ENCODE measurements at regions not wholly inside any gene's neighbourhood (a gene's known extent, or its start where the extent isn't known, plus 50 kb on each side); places are given as distances from the start of the nearest gene placed in this dataset.

DNA sequence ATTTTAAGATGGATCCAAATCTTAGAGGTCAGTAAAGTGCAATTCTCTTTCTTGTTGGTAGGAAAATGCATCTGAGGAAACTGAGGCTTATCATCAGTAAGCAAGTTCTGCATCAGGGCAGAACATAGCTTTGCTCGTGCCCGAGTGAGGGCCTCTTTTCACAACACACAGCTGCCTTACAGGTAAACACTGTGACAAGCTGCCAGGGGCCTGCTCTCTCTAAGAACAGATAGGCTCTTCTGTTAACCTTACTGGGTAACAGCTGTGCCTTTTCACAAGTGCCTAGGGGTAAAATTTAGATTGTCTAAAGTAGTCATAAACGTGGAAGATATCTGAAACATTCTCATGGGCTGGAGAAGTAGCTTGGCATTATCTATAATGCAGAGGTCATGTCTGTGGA is 118.1 kb downstream of the C3orf38 start:
- H3K9me3 ChIP-seq (replicated peaks; ENCODE audit: insufficient read depth, low read length): no peaks in the 10 kb centered on the region
- H3K27me3 ChIP-seq (replicated peaks; ENCODE audit: insufficient read depth, low read length): no peaks in the 10 kb centered on the region
- H3K79me2 ChIP-seq (ENCODE audit: low read length): no peaks in the 10 kb centered on the region
- no peak overlapping the region for H3K27ac ChIP-seq (ENCODE audit: low read length)
- no peak for TF ChIP-seq EZH2phosphoT487 (IDR thresholded peaks at IDR 0.05; ENCODE audit: low read length)
- no peak for TF ChIP-seq EZH2 (optimal IDR thresholded peaks at IDR 0.05; ENCODE audit: low read depth, low read length)
- TF ChIP-seq, protein P1, sequence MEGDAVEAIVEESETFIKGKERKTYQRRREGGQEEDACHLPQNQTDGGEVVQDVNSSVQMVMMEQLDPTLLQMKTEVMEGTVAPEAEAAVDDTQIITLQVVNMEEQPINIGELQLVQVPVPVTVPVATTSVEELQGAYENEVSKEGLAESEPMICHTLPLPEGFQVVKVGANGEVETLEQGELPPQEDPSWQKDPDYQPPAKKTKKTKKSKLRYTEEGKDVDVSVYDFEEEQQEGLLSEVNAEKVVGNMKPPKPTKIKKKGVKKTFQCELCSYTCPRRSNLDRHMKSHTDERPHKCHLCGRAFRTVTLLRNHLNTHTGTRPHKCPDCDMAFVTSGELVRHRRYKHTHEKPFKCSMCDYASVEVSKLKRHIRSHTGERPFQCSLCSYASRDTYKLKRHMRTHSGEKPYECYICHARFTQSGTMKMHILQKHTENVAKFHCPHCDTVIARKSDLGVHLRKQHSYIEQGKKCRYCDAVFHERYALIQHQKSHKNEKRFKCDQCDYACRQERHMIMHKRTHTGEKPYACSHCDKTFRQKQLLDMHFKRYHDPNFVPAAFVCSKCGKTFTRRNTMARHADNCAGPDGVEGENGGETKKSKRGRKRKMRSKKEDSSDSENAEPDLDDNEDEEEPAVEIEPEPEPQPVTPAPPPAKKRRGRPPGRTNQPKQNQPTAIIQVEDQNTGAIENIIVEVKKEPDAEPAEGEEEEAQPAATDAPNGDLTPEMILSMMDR (IDR thresholded peaks at IDR 0.05; ENCODE audit: low read length): no peak
- no peaks in the 10 kb centered on the region for H3K9me2 ChIP-seq (replicated peaks; ENCODE audit: insufficient read depth, low read length)
- no peak overlapping the region for H2AFZ ChIP-seq (ENCODE audit: low read length)
- H3K4me1 ChIP-seq (ENCODE audit: low read length): no peaks in the 10 kb centered on the region
- no peak for DNase-seq
- no peak overlapping the region for H3K4me2 ChIP-seq (ENCODE audit: low read depth, low read length)
- no peak overlapping the region for H3K4me3 ChIP-seq (ENCODE audit: low read length)
- no peaks in the 10 kb centered on the region for H4K20me1 ChIP-seq (ENCODE audit: insufficient read depth, low read length)
- no peak overlapping the region for H3K9ac ChIP-seq (ENCODE audit: low read length)
- H3F3A ChIP-seq (ENCODE audit: insufficient read depth, low read length): no peaks in the 10 kb centered on the region
- H3K36me3 ChIP-seq (replicated peaks; ENCODE audit: insufficient read depth, low read length): no peaks in the 10 kb centered on the region

DNA sequence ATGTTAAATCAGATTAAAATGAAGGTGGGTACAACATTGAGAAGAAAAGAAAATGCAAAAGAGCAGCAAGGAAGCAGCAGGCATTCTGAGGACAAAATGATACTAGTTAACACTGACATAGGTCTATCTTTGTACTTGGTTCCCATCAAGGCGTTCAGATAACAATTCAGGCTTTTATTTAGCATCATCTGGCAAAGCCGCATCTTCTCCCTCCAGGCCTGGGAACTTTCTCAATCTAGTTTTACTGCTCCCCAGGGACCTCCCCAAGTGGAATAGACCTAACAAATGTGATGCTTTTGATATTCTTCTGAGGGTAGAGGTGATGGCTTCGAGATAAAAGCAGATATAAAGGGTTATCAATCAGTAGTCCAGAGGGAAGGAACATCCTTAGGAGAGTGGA is 130.6 kb downstream of the C3orf38 start:
- no peak overlapping the region for H3K4me2 ChIP-seq (ENCODE audit: low read depth, low read length)
- no peaks in the 10 kb centered on the region for H3K27me3 ChIP-seq (replicated peaks; ENCODE audit: insufficient read depth, low read length)
- no peaks in the 10 kb centered on the region for H3K36me3 ChIP-seq (replicated peaks; ENCODE audit: insufficient read depth, low read length)
- H3K4me1 ChIP-seq (ENCODE audit: low read length): no peaks in the 10 kb centered on the region
- no peak for TF ChIP-seq EZH2phosphoT487 (IDR thresholded peaks at IDR 0.05; ENCODE audit: low read length)
- TF ChIP-seq EZH2 (optimal IDR thresholded peaks at IDR 0.05; ENCODE audit: low read depth, low read length): no peak
- TF ChIP-seq, protein P1 (IDR thresholded peaks at IDR 0.05; ENCODE audit: low read length): no peak
- no peak overlapping the region for H3K27ac ChIP-seq (ENCODE audit: low read length)
- no peaks in the 10 kb centered on the region for H3F3A ChIP-seq (ENCODE audit: insufficient read depth, low read length)
- no peak overlapping the region for H3K4me3 ChIP-seq (ENCODE audit: low read length)
- no peaks in the 10 kb centered on the region for H3K9me2 ChIP-seq (replicated peaks; ENCODE audit: insufficient read depth, low read length)
- no peak for DNase-seq
- H2AFZ ChIP-seq (ENCODE audit: low read length): no peak overlapping the region
- no peaks in the 10 kb centered on the region for H3K79me2 ChIP-seq (ENCODE audit: low read length)
- H3K9ac ChIP-seq (ENCODE audit: low read length): no peak overlapping the region
- no peaks in the 10 kb centered on the region for H4K20me1 ChIP-seq (ENCODE audit: insufficient read depth, low read length)
- no peaks in the 10 kb centered on the region for H3K9me3 ChIP-seq (replicated peaks; ENCODE audit: insufficient read depth, low read length)

DNA sequence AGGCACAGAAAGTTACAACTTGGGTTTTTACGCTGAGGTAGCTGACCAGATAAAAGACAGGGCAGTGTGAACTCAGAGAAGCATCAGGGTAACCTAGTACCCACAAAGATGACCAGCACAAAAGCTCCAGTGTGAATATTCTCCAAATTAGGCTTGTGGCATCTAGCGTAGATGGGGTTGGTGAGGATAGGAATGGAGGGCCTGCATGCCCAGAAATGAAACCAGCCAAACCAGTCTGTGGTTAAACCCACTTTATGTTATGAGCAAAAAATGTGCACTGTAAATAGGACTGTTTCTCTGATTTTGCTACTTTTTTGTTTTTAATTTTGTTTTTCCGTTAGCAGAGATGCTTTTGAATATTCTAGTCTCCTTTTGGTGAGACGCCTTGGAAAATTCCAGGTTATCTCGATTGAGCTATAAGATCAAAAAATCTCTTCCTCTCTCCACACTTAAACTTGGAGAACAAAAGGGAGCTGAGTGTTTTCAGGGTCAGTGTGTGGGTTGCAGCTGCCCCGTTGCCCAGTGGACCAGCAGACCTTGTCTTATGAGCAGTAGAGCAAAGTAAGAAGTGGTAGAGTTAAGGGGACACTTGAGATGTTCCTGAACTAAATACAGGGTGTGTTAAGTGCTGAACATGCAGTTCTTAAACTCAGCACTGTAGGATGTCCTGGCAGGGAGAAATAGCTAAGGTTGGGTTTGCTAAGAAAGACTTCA is 132.9 kb downstream of the C3orf38 start:
- TF ChIP-seq, protein P1 (IDR thresholded peaks at IDR 0.05; ENCODE audit: low read length): no peak
- TF ChIP-seq EZH2phosphoT487 (IDR thresholded peaks at IDR 0.05; ENCODE audit: low read length) (no peak), EZH2 (optimal IDR thresholded peaks at IDR 0.05; ENCODE audit: low read depth, low read length) (no peak)
- no peaks in the 10 kb centered on the region for H3K36me3 ChIP-seq (replicated peaks; ENCODE audit: insufficient read depth, low read length)
- no peak overlapping the region for H2AFZ ChIP-seq (ENCODE audit: low read length)
- H3K9ac ChIP-seq (ENCODE audit: low read length): no peak overlapping the region
- H3K9me2 ChIP-seq (replicated peaks; ENCODE audit: insufficient read depth, low read length): no peaks in the 10 kb centered on the region
- no peaks in the 10 kb centered on the region for H3F3A ChIP-seq (ENCODE audit: insufficient read depth, low read length)
- H3K4me2 ChIP-seq (ENCODE audit: low read depth, low read length): no peak overlapping the region
- no peaks in the 10 kb centered on the region for H3K79me2 ChIP-seq (ENCODE audit: low read length)
- no peaks in the 10 kb centered on the region for H3K9me3 ChIP-seq (replicated peaks; ENCODE audit: insufficient read depth, low read length)
- DNase-seq: no peak
- no peaks in the 10 kb centered on the region for H3K27me3 ChIP-seq (replicated peaks; ENCODE audit: insufficient read depth, low read length)
- H3K4me1 ChIP-seq (ENCODE audit: low read length): no peaks in the 10 kb centered on the region
- no peak overlapping the region for H3K4me3 ChIP-seq (ENCODE audit: low read length)
- H3K27ac ChIP-seq (ENCODE audit: low read length): no peak overlapping the region
- no peaks in the 10 kb centered on the region for H4K20me1 ChIP-seq (ENCODE audit: insufficient read depth, low read length)

Data from MM.1S (cell line).